Erythroblast (primary cell): ENCODE measurements at regions not wholly inside any gene's neighbourhood (a gene's known extent, or its start where the extent isn't known, plus 50 kb on each side); places are given as distances from the start of the nearest gene placed in this dataset.
A peak's percentile ranks its signal among the peaks of the same experiment; 100 is the strongest.
"Not testable (repeated sequence)": the region's sequence is repeated elsewhere in the genome, so short reads cannot be mapped to it uniquely, and the experiment has no call there.

Experiments
- DNase-seq, 2 experiments: peaks; one replicate each; lab custom pipeline; 2025; lab: John Stamatoyannopoulos, UW
- GATA1 ChIP-seq: IDR thresholded peaks from 2 replicates; pipeline ENCODE4 v1.6.1; 2011; ENCODE audit warnings: low read depth, mild to moderate bottlenecking, control low read depth, low read length, moderate library complexity
- POLR2A ChIP-seq: IDR thresholded peaks from 2 replicates; pipeline ENCODE4 v1.6.1; 2011; ENCODE audit warnings: mild to moderate bottlenecking, low read length

- TF ChIP-seq POLR2A (no peak), GATA1 (no peak)
Observed at GRCh38 chr4:143819029-143819428, 86.3 kb downstream of the GYPE start.

GRCh38 chr4:143817866-143818265 lies 87.5 kb downstream of the GYPE start:
- not testable (repeated sequence) for DNase-seq

More at GRCh38 chr4:143819029-143819428, 86.3 kb downstream of the GYPE start:
- peak in 1 of 2 experiments; percentile 47 for DNase-seq

DNA sequence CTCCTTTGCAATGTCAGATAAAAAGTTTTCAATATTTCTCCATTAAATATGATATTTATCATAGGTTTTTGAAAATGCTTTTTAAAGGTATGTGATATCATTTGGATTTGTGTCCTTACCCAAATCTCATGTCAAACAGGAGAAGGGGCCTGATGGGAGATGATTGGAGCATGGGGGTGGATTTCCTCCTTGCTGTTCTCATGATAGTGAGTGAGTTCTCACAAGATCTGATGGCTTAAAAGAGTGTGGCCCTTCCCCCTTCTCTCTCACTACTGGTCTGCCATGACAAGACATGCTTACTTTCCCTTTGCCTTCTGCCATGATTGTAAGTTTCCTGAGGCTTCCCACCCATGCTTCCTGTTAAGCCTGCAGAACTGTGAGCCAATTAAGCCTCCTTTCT lies 90.0 kb downstream of the GYPE start:
- peak in 1 of 2 experiments; percentile 39 for DNase-seq

GRCh38 chr4:143813431-143814154 lies 91.8 kb downstream of the GYPE start:
- DNase-seq: not testable (repeated sequence)

- DNase-seq: not testable (repeated sequence)
Observed at GRCh38 chr4:143791693-143792092, 91.2 kb upstream of the FREM3 start.

DNA sequence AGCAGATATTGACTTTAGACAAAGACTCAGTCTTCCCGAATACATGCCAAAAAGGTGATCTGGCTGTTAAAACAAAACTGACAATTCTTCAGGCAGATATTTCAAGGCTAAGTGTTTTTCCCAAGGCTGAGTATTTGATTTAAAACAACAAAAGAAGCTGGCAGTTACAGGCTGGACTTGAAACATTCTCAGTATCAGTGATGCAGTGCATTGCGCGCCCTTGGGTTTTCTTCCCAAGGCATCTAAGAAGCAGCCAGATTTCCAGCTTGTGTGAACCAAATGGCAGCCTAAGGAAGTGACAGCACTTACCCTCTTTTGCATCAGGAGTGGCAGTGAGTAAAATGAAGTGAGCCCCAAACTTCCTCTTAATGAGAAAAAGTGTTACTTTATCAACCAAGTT lies 90.0 kb upstream of the FREM3 start:
- DNase-seq: not testable (repeated sequence)

DNA sequence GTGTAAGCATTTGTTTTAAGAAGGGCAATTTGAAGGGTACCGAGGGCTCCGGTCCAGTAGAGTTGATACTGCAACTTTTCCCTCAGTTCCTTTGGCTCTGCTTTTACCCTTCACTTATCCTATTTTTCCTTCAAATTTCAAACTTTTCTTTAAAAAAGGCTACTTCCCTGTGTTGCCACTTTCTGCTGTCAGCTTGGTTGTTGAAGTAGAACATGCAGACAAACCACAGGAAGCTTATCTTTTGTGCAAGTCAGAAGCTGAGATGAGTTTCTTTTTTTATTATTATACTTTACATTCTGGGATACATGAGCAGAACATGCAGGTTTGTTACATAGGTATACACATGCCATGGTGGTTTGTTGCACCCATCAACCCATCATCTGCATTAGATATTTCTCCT lies 89.1 kb upstream of the FREM3 start:
- not testable (repeated sequence) for DNase-seq

GRCh38 chr4:143784567-143784966 lies 84.1 kb upstream of the FREM3 start:
- no peak for DNase-seq
- no peak for TF ChIP-seq GATA1
- no peak for TF ChIP-seq POLR2A

DNA sequence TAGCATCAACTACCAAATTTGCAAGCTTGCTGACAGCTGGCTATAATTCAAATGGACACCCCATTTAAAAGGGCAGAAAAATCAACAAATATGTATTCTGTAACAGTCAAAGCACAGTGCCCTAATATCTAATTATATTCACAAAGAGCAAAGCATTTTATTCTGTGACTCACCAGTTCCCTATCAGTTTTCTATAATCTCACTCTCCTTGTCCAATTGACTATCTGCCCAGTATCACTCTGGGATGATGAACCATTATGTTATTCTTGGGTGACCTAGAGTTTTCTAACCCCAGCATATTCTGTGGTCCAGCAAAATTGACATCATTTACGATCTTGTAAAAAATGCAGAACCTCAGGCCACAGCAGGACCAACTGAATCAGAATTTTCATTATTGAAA lies 82.0 kb upstream of the FREM3 start:
- no peak for DNase-seq
- TF ChIP-seq POLR2A (no peak), GATA1 (no peak)

DNA sequence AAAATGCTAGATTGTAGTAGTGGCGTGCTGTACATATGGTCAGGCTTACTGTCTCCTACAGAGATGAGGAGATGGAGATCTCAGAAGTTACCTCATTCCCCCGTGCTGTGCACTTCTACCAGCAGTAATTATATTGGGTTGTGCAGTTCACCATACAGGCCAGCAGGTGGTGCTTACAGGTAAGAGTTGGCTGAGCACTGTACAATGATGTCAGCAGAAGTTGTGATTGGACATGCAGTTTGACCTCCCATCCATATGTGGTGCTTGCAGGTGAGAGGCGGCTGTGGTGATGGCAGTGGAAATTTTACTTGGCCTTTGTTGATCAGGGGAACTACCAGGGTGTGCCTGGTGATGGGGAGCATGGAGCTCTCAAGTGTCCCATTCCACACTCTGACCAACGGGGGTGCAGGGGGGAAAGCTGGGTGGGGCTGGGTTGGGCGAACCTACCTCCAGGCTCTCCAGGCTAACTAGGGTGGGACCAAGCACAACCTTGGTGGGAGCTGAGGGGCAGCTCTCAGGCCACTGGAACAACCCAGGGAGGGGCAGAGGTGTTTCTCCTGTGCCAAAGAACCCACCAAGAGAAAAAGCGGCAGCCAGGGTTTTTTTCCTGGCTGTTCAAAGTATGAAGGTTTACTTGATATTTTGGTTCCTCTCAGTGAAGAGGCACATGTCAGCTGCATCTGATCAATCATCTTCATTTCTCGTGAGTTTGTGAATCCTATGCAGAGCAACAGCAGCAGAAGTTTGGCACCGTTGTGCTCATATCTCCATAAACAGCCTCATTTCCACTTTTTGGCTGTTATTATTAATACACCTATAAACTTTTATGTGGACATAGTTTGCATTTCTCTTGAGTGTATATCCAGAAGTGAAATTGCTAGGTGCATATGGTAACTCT lies 73.8 kb upstream of the FREM3 start:
- DNase-seq: peak; percentile 86 to 87

DNA sequence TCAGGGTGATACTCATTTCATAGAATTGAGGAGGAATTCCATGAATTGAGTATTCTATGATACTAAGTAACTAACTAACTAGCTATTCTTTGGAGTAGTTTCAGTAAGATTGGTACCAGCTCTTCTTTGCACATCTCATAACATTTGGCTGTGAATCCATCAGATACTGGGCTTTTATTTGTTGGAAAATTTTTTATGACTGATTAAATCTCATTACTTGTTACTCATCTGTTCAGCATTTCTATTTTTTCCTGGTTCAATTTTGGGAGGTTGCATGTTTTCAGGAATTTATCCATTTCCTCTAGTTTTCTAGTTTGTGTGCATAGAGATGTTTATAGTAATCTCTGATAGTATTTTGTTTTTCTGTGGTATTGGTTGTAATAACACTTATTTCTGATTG lies 70.8 kb upstream of the FREM3 start:
- no peak for DNase-seq
- no peak for TF ChIP-seq GATA1
- TF ChIP-seq POLR2A: no peak

More for the DNA sequence above, 73.8 kb upstream of the FREM3 start:
- no peak for TF ChIP-seq GATA1
- no peak for TF ChIP-seq POLR2A

DNA sequence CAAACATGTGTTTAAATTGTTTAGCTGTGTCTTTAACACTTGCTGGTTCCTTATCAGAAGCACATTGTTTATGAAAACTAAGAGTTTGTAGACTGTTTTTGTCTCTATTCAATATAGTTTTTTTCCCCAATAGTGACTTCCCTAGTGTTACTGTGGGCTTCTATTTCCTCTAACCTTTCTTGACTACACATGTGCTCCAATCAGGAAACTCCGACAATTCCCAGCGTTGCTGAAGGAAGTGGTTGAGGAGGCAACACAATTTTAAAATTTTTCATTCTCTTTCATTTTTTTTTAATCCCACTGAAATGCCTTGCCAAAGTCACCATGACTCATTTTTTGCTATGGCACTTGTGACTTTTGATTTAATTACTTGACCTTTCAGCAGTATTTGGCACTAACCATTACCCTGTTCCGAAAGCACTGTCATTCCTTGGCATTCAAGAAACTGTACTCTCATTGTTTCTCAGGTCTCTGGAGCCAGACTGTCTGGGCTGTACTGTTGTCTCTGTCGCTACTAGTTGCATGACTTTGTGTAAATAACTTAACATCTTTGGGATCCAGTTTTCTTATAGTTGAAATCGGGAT lies 67.6 kb upstream of the FREM3 start:
- no peak for DNase-seq
- no peak for TF ChIP-seq POLR2A
- TF ChIP-seq GATA1: no peak

GRCh38 chr4:143763587-143763986 lies 63.1 kb upstream of the FREM3 start:
- no peak for TF ChIP-seq GATA1
- TF ChIP-seq POLR2A: no peak
- no peak for DNase-seq

GRCh38 chr4:143762511-143762910 lies 62.0 kb upstream of the FREM3 start:
- TF ChIP-seq POLR2A: no peak
- no peak for TF ChIP-seq GATA1
- no peak for DNase-seq
